NCI-H446 (cell line): ENCODE measurements at regions not wholly inside any gene's neighbourhood (a gene's known extent, or its start where the extent isn't known, plus 50 kb on each side); places are given as distances from the start of the nearest gene placed in this dataset.

Experiments
- DNase-seq, 2 experiments: peaks; one replicate each; lab custom pipeline; 2025; lab: John Stamatoyannopoulos, UW

DNA sequence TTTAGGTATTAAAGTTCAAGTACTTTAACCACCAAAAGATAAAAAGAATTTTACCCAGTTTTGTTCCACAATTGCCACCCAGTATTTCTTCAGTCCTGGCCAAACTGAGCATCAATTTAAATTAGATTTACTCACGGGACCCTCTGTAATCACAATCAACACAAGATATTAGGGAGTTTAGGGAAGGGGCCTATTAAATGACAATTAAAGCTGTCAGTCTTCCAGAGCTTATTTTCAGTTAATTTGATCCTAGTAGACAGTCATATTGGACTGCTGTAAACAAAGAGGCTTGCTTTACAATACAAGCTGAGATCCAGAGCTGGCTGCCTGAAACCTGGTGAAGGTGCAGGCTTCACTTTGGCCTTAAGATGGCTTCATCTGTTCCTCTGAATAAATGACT, 321.2 kb upstream of the NBEA start:
- DNase-seq, result no peak

DNA sequence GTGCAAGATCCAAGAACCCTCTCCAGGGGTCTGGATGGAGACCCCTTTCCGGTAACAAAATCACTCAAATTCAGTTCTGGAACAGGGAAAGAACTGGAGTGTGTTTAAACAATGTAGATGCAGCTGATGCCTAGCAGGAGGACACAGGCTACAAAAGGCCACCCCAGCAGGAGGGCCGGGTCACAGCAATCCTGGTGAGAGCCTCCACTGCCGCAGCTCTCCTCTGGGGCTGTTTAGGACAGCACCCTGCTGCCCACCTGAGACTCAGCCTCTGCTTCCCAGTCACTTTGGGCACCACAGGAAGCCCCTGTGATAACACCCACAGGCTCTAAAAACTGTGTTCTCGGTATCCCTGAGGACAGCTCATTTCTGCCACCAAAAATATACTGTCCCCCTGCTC, 318.7 kb upstream of the NBEA start:
- no peak for DNase-seq

DNA sequence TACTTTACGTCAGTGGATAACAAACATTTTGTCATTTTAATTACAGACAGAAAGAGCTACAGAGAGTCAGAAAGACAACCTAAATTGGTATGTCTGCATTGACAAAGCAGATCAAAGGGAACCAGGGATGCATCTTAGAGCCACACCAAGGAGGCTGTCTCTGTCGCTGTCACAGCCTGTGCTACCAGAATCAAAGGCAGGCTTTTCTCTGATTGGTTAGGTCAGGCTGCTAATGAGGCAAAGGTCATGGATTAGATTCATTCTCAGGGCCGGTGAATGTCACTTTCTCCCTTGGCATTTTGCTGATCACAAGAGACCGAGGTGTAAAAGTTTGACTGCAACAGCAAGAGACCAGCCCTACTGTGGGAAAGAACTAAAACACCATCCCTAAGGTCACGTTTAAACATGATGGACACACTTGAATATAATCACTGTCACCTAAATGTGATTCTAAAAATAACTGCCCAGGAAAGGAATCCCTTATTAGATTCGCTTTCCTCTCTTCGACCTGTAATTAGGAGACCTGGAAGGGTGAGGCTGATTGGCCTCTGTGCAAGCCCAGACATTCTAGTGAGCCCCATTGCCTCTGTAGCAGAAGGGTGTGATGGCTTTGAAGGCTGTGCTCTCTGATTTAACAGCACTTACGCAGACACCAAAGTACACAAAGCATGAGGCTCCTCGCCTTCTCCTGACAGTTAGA, 314.4 kb upstream of the NBEA start:
- no peak for DNase-seq

DNA sequence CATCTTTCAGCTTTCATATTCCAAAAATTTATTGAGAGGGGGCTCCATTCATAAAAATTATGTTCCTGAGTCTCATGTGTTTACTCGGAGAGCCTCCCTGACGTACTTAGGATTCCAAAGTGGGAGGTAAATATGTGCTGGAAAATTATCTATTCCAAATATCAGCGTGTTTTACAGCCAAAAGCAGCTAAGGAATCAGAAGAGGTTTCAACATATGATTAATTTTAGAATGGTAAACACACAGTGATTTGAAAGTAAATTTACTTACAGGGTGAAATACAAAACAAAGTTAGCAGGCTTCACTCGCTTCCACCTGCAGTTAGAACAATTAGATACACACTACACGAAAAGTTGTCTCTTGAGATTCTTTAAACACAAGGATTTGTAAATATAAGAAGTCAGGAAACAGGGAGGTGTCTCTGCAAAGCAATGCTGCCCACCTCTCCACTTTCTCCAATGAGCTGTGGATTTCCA, 313.8 kb upstream of the NBEA start:
- no peak for DNase-seq

- no peak for DNase-seq
Observed at GRCh38 chr13:34634448-34634847, 307.6 kb upstream of the NBEA start.

DNA sequence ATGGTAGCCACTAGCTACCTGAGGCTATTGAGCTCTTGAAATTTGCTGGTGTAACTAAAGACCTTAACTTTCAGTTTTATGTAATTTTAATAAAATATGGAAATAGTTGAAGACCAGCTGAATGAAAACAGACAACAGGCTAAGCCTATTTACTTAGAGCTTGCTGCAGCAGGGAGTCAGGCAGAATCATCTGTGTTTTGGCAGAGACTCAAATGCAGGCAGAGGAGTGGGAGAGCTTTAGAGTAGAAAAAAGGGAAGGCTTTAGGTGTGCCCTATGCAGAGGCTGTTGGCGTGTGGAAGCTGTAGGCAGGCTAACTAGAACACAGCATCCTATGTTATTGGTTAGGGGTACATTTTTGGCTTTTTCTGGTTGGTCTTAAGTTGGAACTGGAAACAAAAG, 304.9 kb upstream of the NBEA start:
- DNase-seq, result peak; percentile 19 to 54

- no peak for DNase-seq
Observed at GRCh38 chr13:34637636-34638035, 304.4 kb upstream of the NBEA start.

GRCh38 chr13:34638897-34639296, 303.2 kb upstream of the NBEA start:
- DNase-seq, result no peak

GRCh38 chr13:34640179-34640992, 301.7 kb upstream of the NBEA start:
- no peak for DNase-seq

DNA sequence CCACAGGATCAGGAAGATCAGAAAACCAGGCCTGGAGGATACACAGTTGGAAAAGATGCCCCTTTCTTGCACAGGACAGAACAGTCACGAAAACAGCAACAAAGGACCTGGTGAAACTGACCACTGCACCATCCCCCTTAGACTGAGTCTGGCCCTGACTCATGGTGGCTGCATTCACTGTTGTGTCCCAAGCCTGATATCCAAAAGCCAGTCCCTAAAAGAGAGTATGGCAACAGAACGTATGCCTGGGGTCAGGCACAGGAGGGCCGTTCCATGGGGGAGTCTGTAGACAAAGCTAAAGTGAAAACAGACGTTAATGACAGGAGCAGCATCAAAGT, 301.1 kb upstream of the NBEA start:
- DNase-seq, result no peak

DNA sequence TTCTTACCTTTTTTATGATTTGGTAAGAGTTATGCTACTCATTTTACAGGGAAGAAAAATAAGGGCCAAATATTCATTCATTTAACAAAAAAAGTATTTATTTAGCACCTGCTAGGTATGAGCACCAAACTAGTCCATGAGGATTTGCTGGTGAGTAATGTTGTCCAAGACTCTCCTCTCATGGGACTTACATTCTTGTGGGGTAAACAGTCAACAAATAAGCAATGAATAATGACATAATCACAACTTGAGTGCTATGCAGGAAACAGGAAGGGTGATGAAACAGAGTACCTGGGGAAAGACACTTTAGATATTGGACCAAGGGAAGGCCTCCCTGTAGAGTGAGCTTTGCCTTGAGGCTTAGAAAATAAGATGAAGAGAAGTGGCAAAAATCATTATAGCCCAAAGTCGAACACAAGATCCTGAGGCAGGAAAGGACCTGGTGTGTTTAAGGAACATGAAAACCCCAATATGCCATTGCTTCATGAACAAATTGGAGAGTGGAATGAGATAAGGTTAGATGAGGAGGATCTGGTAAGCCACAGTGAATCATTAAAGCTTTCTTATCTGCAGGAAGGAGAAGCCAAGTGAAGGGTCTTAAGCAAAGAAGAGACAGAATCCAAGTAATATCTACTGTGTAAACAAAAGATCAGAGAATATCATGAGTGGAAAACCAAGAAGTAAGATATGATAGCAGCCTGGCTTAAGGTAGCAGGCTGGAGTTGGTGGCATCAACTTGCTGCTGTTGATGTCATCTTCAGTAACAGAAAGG, 294.5 kb upstream of the NBEA start:
- DNase-seq, result no peak

GRCh38 chr13:34654203-34654602, 287.9 kb upstream of the NBEA start:
- no peak for DNase-seq

- no peak for DNase-seq
Observed at GRCh38 chr13:34654647-34655046, 287.4 kb upstream of the NBEA start.

GRCh38 chr13:34655554-34655953, 286.5 kb upstream of the NBEA start:
- no peak for DNase-seq

DNA sequence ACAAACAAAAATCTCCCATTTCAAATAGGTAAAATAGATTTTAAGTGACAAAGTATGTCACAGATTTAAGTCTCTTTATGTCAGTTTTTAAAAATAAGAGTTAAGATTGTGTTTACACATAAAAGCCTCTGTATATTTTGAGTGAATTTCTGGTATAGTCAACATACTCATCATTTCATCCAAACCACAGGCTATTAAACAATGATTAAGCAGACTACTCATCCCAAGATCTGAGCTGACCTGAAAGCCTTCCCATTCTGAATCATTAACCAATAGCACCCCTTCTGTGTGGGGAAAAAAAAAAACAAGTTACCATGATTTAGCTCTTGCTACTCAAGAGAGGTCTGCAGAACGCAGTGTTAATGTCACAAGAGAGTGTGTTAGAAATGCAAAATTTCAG, 284.4 kb upstream of the NBEA start:
- DNase-seq, result no peak

- DNase-seq, result no peak
Observed at GRCh38 chr13:34667286-34668218, 274.5 kb upstream of the NBEA start.

DNA sequence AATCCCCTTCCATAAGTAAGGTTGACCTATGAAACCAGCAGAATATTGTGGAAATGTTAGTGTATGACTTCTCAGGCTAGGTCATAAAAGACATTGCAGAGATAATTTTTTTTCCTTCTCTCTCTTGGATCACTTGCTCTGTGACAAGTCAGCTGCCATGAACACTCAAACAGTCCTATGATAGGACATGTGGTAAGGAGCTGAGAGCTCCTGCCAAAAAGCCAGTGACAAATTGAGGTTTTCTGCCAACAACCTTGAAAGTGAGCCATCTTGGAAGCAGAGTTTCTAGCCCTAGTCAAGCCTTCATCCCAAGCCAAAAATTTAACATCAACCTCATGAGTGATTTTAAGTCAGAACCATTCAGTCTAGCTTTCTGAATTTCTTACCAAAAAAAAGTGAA, 270.9 kb upstream of the NBEA start:
- DNase-seq, result peak; percentile 85 to 91

DNA sequence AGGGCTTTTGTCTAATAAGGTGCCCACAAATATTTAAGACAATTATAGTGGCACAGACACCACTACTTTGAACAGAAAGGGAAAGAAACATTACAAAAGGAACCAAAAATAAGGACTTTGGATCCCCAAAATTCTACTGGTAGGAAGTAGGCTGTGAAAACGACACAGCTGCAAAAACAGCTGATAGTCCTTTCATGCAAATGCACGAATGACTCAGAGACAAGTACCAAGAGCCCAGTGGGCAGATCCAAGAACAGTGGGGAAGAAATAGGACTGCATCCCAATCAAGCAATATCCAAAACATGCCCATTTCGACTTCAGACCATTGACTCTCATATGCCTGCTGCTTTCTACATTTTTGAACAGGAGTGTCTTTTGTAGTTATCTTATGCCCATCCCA, 269.4 kb upstream of the NBEA start:
- DNase-seq, result peak in 1 of 2 experiments; percentile 51

DNA sequence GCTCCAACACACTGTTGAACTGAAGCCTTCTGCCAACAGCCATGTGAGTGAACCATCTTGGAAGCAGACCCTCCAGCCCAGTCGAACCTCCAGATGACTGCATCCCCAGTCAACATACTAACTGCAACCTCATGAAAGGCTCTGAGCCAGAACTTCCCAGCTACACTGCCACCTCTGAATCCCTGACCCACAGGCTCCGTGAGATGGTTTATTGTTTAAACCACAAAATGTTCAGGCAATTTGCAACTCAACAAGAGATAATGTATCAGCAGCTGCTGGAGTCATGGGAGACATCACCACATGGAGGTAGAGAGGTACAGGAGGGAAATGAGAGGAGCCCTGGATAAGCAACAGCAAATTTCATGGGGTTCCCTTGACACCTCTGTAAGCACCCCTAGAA, 266.4 kb upstream of the NBEA start:
- DNase-seq, result peak in 1 of 2 experiments; percentile 1

GRCh38 chr13:34678154-34678553, 263.9 kb upstream of the NBEA start:
- DNase-seq, result no peak

DNA sequence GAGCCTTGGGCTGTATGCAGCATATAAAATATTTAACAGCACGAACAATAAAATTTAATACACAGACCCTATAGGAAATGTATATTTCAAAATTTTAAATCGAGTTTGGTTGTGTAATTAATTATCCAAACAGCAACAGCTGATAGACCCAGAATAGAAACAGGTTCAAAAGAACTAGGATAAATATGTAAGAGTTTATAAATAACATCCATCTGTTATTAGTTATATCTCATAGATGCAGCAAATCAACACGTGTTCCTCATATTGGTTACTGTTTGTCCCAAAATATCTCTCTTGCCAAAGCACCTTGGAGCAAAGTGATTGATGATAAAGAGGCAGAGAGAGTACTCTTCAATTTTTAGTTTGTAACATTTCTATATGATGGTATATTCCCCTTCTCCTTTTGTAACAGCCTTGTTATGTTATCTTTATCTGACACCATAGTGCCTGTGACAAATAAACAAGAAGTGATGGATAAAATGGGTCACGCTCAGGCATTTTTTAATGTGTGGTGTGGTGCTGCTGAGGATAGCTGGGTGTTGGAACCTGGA, 260.6 kb upstream of the NBEA start:
- DNase-seq, result no peak
